ENCODE measurements at regions not wholly inside any gene's neighbourhood (a gene's known extent, or its start where the extent isn't known, plus 50 kb on each side); places are given as distances from the start of the nearest gene placed in this dataset.

GRCh38 chr9:25571491-25571890, 106.8 kb downstream of the TUSC1 start:
- Histone ChIP-seq H2BK120ac (ENCODE audit: low read depth, low read length) (no peak overlapping the region), H3K23ac (ENCODE audit: low read depth, low read length) (no peak overlapping the region), H2AK9ac (replicated peaks; ENCODE audit: low read depth, low read length, poor library complexity) (no peak overlapping the region), H3K4me2 (ENCODE audit: low read depth, low read length) (no peak overlapping the region), H3K27me3 (ENCODE audit: control insufficient read depth, insufficient read depth, low read length) (no peaks in the 10 kb centered on the region), H3K27ac (ENCODE audit: insufficient read depth, low read length) (no peak overlapping the region), H3K79me1 (ENCODE audit: low read depth in 1 of 2, low read length in 2 of 2) (no peaks in the 10 kb centered on the region), H3K36me3 (ENCODE audit: control insufficient read depth, insufficient read depth, low read length) (no peaks in the 10 kb centered on the region), H3K18ac (ENCODE audit: low read depth, low read length) (no peak overlapping the region), H4K5ac (ENCODE audit: low read depth, low read length) (no peak overlapping the region), H3K4me1 (ENCODE audit: control insufficient read depth, insufficient read depth, low read length) (no peaks in the 10 kb centered on the region), H2BK15ac (ENCODE audit: low read depth, low read length) (no peak overlapping the region), H2AK5ac (ENCODE audit: low read depth, low read length) (no peak overlapping the region), H3K9me3 (ENCODE audit: control insufficient read depth, insufficient read depth, low read length) (no peaks in the 10 kb centered on the region), H4K20me1 (ENCODE audit: insufficient read depth, low read length) (no peaks in the 10 kb centered on the region), H4K91ac (ENCODE audit: insufficient read depth, low read depth, low read length) (no peak overlapping the region), H3K9ac (ENCODE audit: low read depth, low read length) (no peak overlapping the region), H3K14ac (replicated peaks; ENCODE audit: low read depth, low read length) (no peak overlapping the region), H2AFZ (replicated peaks; ENCODE audit: low read length, poor library complexity) (no peak overlapping the region), H2BK5ac (ENCODE audit: low read depth, low read length, poor library complexity, severe bottlenecking) (no peak overlapping the region), H3K4me3 (ENCODE audit: insufficient read depth, low read depth, low read length) (no peak overlapping the region), H3K56ac (ENCODE audit: extremely low read depth, insufficient read depth, low read length) (no peak overlapping the region), H3K4ac (ENCODE audit: low read depth, low read length) (no peak overlapping the region), H4K8ac (ENCODE audit: low read depth in 2 of 2, low read length in 2 of 2) (no peak overlapping the region), H2BK20ac (ENCODE audit: low read depth, low read length) (no peak overlapping the region), H3K9me1 (ENCODE audit: insufficient read depth, low read length) (no peaks in the 10 kb centered on the region)
- no CpG with 5 or more reads among the region's 2 CpGs for WGBS, 2 experiments (ENCODE audit: extremely low coverage in 2 of 2, insufficient read length in 1 of 2)
- intact Hi-C loops (cut with micrococcal nuclease) (no loop called here), dilution Hi-C loops (cut with HindIII; ENCODE audit: low sequenced_read_pairs, unreplicated experiment) (no loop called here), in situ Hi-C loops (cut with MboI; ENCODE audit: low sequenced_read_pairs) (no loop called here)
- no TSS peak for BruUV-seq (replicated peaks)
- TF ChIP-seq POLR2A (IDR thresholded peaks at IDR 0.05; ENCODE audit: low read depth, low read length) (no peak), BHLHE40 (IDR thresholded peaks at IDR 0.05; ENCODE audit: low read depth, low read length) (no peak), RCOR1 (IDR thresholded peaks at IDR 0.05; ENCODE audit: insufficient replicate concordance, low read length) (no peak), FOS (IDR thresholded peaks at IDR 0.05; ENCODE audit: low read depth, low read length) (no peak), CEBPB (IDR thresholded peaks at IDR 0.05; ENCODE audit: low read depth, low read length) (no peak), NFE2L2 (IDR thresholded peaks at IDR 0.05; ENCODE audit: low read depth, low read length) (no peak), SMC3 (IDR thresholded peaks at IDR 0.05; ENCODE audit: low read depth, low read length) (no peak), CTCF (conservative IDR thresholded peaks at IDR 0.05; ENCODE audit: low read depth, low read length) (no peak), RFX5 (IDR thresholded peaks at IDR 0.05; ENCODE audit: low read depth, low read length) (no peak), MAFK (IDR thresholded peaks at IDR 0.05; ENCODE audit: low read depth, low read length) (no peak), CHD1 (IDR thresholded peaks at IDR 0.05; ENCODE audit: low read depth, low read length) (no peak), RAD21 (IDR thresholded peaks at IDR 0.05; ENCODE audit: low read length) (no peak), MAZ (IDR thresholded peaks at IDR 0.05; ENCODE audit: borderline replicate concordance, low read depth, low read length) (no peak), USF2 (IDR thresholded peaks at IDR 0.05; ENCODE audit: low read depth, low read length) (no peak), MXI1 (IDR thresholded peaks at IDR 0.05; ENCODE audit: borderline replicate concordance, low read depth, low read length) (no peak), ELK1 (IDR thresholded peaks at IDR 0.05; ENCODE audit: borderline replicate concordance, low read depth, low read length) (no peak)
- ATAC-seq (ENCODE audit: low read depth) (no peak), DNase-seq (no peak)
- ChIA-PET CTCF (no interaction called here), POLR2A (ENCODE audit: unreplicated experiment) (no interaction called here)

Measured in IMR-90 (cell line).